ENCODE measurements at regions not wholly inside any gene's neighbourhood (a gene's known extent, or its start where the extent isn't known, plus 50 kb on each side); places are given as distances from the start of the nearest gene placed in this dataset.
"Not testable (repeated sequence)": the region's sequence is repeated elsewhere in the genome, so short reads cannot be mapped to it uniquely, and the experiment has no call there.

- Histone ChIP-seq H3K4me1 (ENCODE audit: control insufficient read depth, low read length) (no peaks in the 10 kb centered on the region), H3K27ac (ENCODE audit: low read depth, low read length) (no peak overlapping the region), H3K79me2 (ENCODE audit: control insufficient read depth, low read length) (no peaks in the 10 kb centered on the region), H3K9me2 (replicated peaks; ENCODE audit: control insufficient read depth, low read length) (no peaks in the 10 kb centered on the region), H3K36me3 (ENCODE audit: control insufficient read depth, low read length) (no peaks in the 10 kb centered on the region), H3K4me2 (ENCODE audit: low read length) (no peak overlapping the region), H3K4me3 (ENCODE audit: low read length) (no peak overlapping the region), H3K9me3 (ENCODE audit: control insufficient read depth, insufficient read depth, low read length) (no peaks in the 10 kb centered on the region), H4K20me1 (ENCODE audit: control insufficient read depth, insufficient read depth, low read depth, low read length) (no peaks in the 10 kb centered on the region), H3F3A (ENCODE audit: control insufficient read depth, insufficient read depth) (no peaks in the 10 kb centered on the region), H3K27me3 (ENCODE audit: control insufficient read depth, low read length) (no peaks in the 10 kb centered on the region)
- no peak for TF ChIP-seq EZH2phosphoT487 (IDR thresholded peaks at IDR 0.05; ENCODE audit: borderline replicate concordance, low read length)
- TF ChIP-seq CTCF (IDR thresholded peaks at IDR 0.05; ENCODE audit: low read depth, low read length, poor library complexity, severe bottlenecking) = no peak
Observed at GRCh38 chr14:89549381-89550125, 132.5 kb upstream of the FOXN3 start.

GRCh38 chr14:89547047-89547446 lies 130.0 kb upstream of the FOXN3 start:
- H3K4me3 ChIP-seq (ENCODE audit: low read length); H3K27ac ChIP-seq (ENCODE audit: low read depth, low read length); H3K36me3 ChIP-seq (ENCODE audit: control insufficient read depth, low read length); H3K4me1 ChIP-seq (ENCODE audit: control insufficient read depth, low read length); H3F3A ChIP-seq (ENCODE audit: control insufficient read depth, insufficient read depth); H3K9me2 ChIP-seq (replicated peaks; ENCODE audit: control insufficient read depth, low read length); H3K9me3 ChIP-seq (ENCODE audit: control insufficient read depth, insufficient read depth, low read length); H3K79me2 ChIP-seq (ENCODE audit: control insufficient read depth, low read length); H3K4me2 ChIP-seq (ENCODE audit: low read length); H4K20me1 ChIP-seq (ENCODE audit: control insufficient read depth, insufficient read depth, low read depth, low read length); H3K27me3 ChIP-seq (ENCODE audit: control insufficient read depth, low read length): not testable (repeated sequence)

- no peaks in the 10 kb centered on the region for H3K79me2 ChIP-seq (ENCODE audit: control insufficient read depth, low read length)
- H3K27ac ChIP-seq (ENCODE audit: low read depth, low read length) = no peak overlapping the region
- no peaks in the 10 kb centered on the region for H3F3A ChIP-seq (ENCODE audit: control insufficient read depth, insufficient read depth)
- no peaks in the 10 kb centered on the region for H3K27me3 ChIP-seq (ENCODE audit: control insufficient read depth, low read length)
- H3K9me2 ChIP-seq (replicated peaks; ENCODE audit: control insufficient read depth, low read length) = no peaks in the 10 kb centered on the region
- no peak overlapping the region for H3K4me3 ChIP-seq (ENCODE audit: low read length)
- no peak overlapping the region for H3K4me2 ChIP-seq (ENCODE audit: low read length)
- TF ChIP-seq EZH2phosphoT487 (IDR thresholded peaks at IDR 0.05; ENCODE audit: borderline replicate concordance, low read length) (no peak), CTCF (IDR thresholded peaks at IDR 0.05; ENCODE audit: low read depth, low read length, poor library complexity, severe bottlenecking) (no peak)
- H3K36me3 ChIP-seq (ENCODE audit: control insufficient read depth, low read length) = no peaks in the 10 kb centered on the region
- H3K9me3 ChIP-seq (ENCODE audit: control insufficient read depth, insufficient read depth, low read length) = no peaks in the 10 kb centered on the region
- no peaks in the 10 kb centered on the region for H4K20me1 ChIP-seq (ENCODE audit: control insufficient read depth, insufficient read depth, low read depth, low read length)
- H3K4me1 ChIP-seq (ENCODE audit: control insufficient read depth, low read length) = no peaks in the 10 kb centered on the region
Observed at GRCh38 chr14:89544636-89545301, 127.7 kb upstream of the FOXN3 start.

- H4K20me1 ChIP-seq (ENCODE audit: control insufficient read depth, insufficient read depth, low read depth, low read length) = no peaks in the 10 kb centered on the region
Observed at GRCh38 chr14:89543425-89543790, 126.4 kb upstream of the FOXN3 start.

More at GRCh38 chr14:89543425-89543790, 126.4 kb upstream of the FOXN3 start:
- H3K79me2 ChIP-seq (ENCODE audit: control insufficient read depth, low read length) = no peaks in the 10 kb centered on the region
- no peak overlapping the region for H3K27ac ChIP-seq (ENCODE audit: low read depth, low read length)
- no peaks in the 10 kb centered on the region for H3K36me3 ChIP-seq (ENCODE audit: control insufficient read depth, low read length)
- no peaks in the 10 kb centered on the region for H3K9me3 ChIP-seq (ENCODE audit: control insufficient read depth, insufficient read depth, low read length)
- H3K9me2 ChIP-seq (replicated peaks; ENCODE audit: control insufficient read depth, low read length) = no peaks in the 10 kb centered on the region
- H3K27me3 ChIP-seq (ENCODE audit: control insufficient read depth, low read length) = no peaks in the 10 kb centered on the region
- no peak overlapping the region for H3K4me2 ChIP-seq (ENCODE audit: low read length)
- H3K4me3 ChIP-seq (ENCODE audit: low read length) = no peak overlapping the region
- TF ChIP-seq CTCF (IDR thresholded peaks at IDR 0.05; ENCODE audit: low read depth, low read length, poor library complexity, severe bottlenecking) = no peak
- no peak for TF ChIP-seq EZH2phosphoT487 (IDR thresholded peaks at IDR 0.05; ENCODE audit: borderline replicate concordance, low read length)
- H3K4me1 ChIP-seq (ENCODE audit: control insufficient read depth, low read length) = no peaks in the 10 kb centered on the region
- H3F3A ChIP-seq (ENCODE audit: control insufficient read depth, insufficient read depth) = no peaks in the 10 kb centered on the region

Measured in DOHH2 (cell line).